ENCODE measurements at regions not wholly inside any gene's neighbourhood (a gene's known extent, or its start where the extent isn't known, plus 50 kb on each side); places are given as distances from the start of the nearest gene placed in this dataset.

- TF ChIP-seq CTCF (IDR thresholded peaks at IDR 0.05; ENCODE audit: control extremely low read depth in 1 of 3, insufficient read depth in 1 of 3, low read depth in 1 of 3, low read length in 3 of 3) (no peak), CEBPB (IDR thresholded peaks at IDR 0.05; ENCODE audit: low read depth, low read length) (no peak), ASH2L (IDR thresholded peaks at IDR 0.05; ENCODE audit: low read length) (no peak), MAFK (IDR thresholded peaks at IDR 0.05; ENCODE audit: low read depth, low read length) (no peak)
These were observed 564.8 kb downstream of the MED13L start for GRCh38 chr12:115712676-115713075.

All from H1 (cell line).